Left forelimb (tissue), 1 donor: ENCODE measurements at regions not wholly inside any gene's neighbourhood (a gene's known extent, or its start where the extent isn't known, plus 50 kb on each side); places are given as distances from the start of the nearest gene placed in this dataset.

Experiments
- DNase-seq: peaks from one replicate; pipeline ENCODE4 v3.0.0-alpha.2; 2018; ENCODE audit warnings: low spot score

DNA sequence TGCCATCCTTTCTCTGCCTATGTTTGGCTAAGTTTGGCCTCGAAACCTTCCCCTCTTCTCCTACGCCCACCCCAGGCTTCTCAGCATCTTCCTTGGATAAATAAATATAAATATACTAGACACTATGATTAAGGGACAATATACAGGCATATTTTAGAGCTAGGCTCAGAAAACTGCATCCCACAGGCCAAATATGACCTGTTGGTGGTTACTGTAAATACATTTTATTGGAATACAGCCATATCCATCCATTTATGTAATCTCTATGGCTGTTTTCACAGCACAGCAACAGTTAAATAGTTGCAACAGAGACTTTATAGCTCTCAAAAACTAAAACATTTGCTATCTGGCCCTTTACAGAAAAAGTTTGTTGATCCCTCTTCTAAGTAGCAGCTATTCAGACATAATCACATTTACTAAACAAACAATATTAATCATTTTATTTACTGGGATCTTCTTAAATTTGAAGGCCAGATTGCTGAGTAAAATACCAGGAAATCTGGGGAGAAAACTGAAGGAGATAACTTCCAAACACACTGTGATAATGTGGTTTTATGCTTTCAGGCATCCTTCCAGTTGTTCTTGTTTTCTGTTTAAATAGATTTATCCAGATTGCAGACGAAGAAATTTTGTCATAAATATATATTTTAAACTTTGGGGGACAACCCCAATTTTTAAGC lies 269.7 kb upstream of the THRB start:
- DNase-seq: no peak

DNA sequence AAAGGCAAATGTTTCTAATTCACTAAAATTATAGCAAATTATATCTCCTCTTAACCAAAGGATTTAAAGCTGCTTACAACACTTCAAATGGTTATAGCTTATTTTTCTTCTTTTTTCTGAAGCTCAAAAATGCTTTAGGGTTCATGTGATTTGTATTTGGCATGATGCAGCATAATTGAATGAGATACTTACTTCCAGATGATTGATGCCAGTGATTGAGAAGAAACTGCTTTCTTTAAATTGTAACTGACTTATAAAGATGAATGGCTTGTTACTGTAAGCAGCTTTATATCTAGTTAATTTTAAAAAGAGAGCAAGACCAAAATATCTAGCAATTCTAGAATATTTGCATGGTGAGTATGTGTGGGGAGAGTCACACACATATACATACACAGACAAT lies 270.7 kb upstream of the THRB start:
- DNase-seq: no peak

DNA sequence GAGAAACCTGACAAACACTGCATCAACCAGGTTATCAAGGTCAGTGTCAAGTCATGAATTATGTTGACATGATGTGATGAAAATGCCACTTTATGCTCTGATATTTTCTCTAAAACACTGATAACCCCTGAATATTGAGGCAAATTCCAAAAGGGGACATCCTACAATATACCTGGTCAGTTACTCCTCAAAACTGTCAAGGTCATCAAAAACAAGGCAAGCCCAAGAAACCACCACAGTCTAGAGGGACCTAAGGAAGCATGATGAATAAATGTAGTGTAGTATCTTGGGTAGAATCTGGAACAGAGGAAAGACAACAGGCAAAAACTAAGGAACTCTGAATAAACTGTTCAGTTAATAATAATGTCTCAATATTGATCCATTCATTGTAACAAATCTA lies 275.3 kb upstream of the THRB start:
- DNase-seq: no peak

DNA sequence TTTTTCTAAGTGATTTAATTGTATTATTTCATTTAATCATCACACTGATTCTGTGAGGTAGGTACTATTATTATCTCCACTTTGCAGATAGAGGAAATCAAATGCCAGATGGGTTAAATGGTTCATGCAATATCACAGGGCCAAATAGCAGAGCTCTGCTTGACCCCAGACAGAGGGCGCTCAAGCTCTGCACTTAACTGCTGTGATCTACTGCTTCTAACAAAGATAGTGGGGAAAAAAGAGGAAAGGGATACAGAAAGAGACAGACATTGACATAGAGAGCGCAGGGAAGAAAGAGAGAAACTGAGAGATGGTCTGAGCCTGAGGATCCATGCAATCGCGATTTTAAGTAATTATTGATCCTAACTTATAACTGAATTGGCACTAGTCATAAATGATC lies 279.1 kb upstream of the THRB start:
- peak; percentile 71 for DNase-seq

DNA sequence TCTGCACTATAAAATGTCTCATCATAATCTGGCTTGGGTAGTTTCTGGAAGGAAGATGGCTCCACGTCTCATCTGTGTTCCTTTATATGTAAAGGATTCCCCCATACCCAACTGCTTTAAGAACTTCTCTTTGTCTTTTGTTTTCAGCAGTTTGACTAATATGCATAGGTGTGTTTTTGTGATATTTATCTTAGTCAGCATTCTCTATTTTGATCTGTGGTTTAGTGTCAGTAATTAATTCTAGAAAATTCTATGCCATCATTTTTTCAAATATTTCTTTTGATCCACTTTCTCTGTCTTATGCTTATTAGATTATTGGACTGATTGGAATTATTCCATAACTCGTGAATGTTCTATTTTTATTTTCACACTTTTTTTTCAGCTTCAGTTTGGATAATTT lies 286.3 kb upstream of the THRB start:
- DNase-seq: no peak

DNA sequence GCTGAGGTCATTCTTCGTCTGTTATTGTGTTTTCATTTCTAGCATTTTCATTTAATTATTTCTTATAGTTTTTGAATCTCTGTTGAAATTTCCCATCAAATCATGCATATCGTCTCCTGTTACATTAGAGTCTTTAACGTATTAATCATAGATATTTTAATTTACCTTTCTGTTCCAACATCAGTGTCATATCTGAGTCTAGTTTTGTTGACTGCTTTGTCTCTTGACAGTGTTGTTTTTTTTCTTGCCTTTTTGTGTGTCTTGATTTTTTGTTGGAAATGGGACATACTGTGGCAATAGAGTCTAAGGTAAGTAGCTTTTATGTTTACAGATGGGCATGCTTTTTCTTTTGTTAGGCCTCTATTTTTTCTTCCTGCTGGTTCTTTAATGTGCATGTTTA lies 286.8 kb upstream of the THRB start:
- DNase-seq: no peak

DNA sequence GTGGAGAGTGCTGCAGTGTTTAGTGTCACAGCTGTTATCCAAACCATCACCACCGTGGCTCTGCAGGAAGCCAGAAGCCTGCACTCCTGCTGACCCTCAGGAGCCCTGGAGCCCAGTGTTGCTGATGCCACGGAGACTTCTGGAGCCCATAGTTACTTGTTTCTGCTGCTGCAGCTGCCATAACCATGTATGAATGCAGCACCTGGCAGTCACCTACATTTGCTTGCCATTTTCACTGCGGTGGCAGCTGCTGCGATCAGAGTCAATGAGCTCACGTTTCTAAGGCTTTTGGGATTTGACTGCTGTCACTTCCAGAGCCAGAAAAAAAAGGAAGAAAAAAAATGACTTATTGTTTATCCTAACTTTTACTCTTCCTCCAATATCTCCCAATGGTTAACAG lies 299.2 kb upstream of the THRB start:
- no peak for DNase-seq

DNA sequence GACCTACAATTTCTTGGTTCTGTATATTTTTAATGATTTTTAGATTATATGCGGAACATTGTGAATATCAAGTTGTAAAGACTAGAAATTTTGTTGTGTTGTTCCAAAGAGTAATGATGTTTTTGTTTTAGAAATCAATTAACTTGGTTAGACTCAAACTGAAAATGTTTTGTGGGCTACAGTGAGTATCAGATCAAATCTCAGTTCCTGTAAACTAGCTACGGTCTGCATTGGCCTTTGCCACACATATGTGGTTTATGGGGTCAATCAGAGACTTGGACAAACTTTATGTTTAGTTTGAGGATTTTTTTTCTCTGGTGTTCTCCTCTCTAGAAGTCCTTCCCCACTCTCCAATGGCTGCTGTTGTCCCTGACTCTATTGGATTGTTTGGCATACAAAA lies 308.0 kb upstream of the THRB start:
- DNase-seq: no peak

DNA sequence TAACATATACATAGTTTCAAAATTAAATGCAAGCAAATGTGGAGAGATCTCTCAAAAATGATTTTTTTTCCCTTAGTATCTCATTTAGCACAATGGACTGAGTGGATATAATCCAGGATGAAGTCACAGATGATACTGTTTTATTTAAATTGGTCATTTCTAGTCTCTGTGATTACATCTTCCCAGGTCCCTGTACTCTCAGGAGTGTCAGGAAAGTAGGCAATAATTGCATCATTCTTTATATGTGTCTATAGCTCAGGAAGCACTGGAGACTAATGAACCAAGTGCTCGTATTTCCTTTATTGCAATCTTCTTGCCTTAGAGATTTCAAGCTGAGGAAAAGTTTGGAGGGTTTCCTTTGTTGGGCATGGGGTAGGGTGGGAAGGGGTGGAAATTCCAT lies 309.4 kb upstream of the THRB start:
- no peak for DNase-seq

DNA sequence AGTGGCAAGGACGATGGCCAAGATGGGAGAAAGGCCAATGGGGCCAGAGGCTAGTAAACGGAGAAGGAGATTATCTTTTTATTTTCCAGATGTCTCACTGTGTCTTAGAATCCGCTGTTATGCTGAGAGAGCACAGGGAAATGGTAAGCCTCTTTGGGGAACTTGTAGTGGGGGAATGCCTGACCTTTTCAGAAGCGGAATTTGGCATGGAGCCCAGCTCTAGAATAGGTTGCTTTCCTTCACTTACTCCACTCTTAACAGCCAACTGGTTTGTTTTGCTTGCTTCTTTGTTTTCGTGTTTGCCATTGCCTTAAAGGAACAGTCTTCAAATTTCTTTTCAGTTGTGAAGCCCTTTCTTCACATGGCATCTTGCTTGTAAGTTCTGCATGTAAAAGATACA lies 316.2 kb upstream of the THRB start:
- DNase-seq: no peak

DNA sequence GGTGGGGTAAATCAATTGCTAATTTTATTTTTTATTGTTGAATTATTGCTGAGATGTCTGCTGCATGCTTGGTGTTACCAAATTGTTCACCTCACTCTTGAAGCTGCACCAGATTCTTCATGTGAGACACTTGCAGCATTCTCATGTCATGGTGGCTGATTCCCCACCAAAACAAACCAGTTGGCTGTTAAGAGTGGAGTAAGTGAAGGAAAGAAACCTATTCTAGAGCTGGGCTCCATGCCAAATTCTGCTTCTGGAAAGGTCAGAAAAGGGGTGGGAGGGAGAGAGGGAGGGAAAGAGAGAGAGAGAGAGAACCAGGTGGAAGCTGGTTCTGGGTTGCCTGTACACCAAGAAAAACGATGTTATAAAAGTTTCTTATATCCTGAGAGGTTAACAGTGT lies 317.5 kb upstream of the THRB start:
- no peak for DNase-seq

DNA sequence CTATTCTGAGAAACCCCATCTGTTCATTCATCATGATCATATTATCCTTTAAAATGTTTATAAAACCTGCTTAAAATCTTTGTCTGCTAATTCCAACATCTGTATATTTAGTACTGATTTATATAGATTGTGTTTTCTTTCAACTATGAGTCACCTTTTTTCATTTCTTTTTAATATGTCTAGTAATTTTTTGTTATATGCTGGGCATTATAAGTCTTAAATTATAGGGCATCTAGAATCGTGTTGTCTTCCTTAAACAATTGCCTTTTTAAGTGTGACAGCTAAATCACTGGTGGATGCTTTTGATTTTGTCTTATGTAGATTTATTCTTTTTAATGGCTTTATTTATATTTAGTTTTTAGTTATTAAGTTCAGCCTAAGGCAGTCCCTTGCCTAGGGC lies 323.4 kb upstream of the THRB start:
- DNase-seq: no peak

DNA sequence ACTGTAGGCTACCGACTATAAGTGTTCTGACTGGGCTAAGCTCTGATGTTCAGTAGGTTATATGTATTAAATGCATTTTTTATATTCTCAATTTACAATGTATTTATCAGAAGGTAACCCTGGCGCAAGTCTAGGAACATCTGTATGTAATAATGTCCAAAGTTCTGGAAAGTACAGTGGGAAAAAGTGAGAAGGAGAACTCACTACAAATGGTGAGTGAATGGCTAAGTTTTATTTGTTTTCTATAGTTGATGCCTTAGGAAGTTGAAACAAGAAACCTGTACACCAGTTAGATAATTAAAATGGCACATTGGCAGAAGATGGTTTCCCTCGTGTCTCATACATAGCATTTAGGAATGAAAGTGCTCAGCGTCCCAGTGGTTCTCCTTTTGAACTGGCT lies 333.4 kb upstream of the THRB start:
- no peak for DNase-seq

DNA sequence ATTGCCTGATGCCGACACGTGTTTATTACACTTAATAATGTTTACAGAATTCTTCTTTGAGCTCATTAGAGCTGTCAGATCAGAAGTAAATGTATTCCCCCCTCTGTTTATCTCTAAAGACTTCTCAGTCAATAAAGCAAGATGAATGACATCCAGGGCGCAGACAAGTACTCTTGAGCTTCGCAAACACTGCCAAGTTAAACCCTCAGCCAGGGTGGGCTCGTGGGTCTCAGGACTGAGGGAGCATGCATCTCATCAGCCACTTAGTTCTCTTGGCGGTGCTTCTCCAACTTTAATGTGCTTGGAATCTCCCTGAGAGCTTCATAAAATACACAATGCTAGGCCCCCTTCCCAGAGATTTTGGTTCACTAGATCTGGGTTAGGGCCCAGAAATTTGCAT lies 333.9 kb upstream of the THRB start:
- no peak for DNase-seq

DNA sequence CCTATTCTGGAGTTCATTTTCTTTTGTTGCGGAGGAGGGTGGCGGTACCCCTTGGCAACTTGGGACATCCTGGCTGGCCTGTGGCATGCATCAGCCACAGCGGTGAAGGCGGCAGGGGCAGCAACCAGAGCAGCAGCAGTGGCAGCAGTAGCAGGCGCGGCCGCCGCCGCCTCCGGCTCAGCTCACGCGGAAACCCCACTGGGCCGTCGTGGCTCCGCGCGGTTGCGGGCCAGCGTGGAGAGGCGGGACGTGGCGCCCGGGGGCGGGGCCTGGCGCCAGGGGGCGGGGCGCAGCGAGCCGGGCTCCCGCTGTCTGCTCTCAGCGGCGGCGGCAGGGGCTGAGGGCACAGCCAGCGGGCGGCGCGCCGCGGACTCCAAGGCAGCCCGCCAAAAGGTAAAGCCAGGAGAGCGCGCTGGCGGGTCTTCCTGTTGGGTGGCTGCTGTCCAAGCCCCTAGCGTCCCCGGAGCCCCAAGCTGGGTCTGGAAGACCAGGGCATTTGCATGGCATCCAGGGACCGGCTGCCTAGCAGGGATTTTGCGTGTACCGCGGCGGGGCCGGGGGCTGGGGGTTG lies 334.4 kb upstream of the THRB start:
- peak; percentile 77 for DNase-seq

DNA sequence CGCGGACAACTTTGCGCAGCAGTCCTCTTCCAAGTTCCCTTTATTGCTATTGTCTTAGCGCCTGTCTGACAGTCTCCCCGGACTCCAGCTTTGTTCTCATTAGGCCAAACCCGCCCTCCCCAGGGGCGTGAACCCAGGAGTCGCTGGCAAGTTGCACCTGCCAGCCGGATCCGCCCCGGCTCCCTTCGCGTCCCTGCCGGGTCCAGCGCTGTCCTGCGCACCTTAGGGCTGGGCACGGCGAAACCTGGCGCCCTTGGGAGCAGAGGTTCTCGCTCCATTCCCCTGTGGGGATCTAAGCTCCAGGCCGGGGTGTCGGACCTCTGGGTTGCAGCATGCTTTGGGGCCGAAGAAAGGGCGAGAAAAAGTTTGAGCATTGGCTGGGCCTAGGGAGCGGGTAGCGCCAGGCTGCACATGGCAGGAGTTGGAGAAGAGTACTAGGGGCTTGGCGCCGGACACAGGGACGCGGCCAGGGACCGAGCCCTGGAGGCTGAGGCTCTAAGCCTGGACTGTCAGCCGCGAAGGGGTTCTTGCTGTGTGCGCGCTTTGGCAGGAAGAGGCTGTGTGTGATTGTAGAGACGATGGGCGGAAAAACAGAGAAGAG lies 335.1 kb upstream of the THRB start:
- peak; percentile 65 for DNase-seq

DNA sequence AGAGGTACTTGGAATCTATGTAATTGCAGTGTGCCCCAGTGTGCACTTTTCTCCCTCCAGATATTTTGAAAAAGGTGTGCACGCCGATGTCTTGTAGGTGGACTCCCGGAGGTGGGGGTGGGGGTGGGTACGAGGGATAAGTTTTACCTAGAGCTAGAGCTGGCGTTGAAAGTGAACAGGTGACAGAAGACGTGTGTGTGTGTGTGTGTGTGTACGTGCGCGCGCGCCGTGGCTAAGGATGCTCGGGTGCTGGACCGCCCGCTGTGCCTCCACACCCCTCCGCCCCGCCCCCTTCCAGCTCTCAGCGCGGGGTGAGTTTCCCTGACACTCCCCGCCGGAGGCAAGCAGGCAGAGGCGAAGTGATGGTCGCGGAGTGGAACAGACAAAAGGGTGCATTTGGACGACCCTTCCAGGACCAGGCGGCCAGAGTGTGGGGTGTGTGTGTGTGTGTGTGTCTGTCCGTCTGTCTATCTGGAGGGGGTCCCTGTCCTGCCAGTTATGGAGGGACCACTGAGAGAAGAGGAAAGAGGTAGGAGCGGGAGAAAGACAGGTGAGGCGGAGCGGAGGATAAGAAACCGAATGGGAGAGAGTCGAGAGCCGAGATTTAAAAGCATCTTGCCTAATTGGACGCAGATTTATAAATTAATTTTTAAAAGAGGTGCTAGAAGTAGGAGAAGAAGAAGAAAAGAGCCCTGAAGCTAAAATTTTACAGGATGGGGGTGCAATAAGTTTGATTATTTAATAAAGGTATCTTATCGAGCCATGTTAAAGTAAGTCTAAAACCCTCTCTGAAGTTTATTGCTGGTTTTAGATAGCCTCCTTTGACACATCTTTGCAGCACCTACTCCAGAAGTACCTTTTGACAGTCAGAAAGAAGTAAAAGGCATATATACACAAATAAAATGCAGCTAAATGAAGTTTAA lies 335.8 kb upstream of the THRB start:
- DNase-seq: peak; percentile 70

DNA sequence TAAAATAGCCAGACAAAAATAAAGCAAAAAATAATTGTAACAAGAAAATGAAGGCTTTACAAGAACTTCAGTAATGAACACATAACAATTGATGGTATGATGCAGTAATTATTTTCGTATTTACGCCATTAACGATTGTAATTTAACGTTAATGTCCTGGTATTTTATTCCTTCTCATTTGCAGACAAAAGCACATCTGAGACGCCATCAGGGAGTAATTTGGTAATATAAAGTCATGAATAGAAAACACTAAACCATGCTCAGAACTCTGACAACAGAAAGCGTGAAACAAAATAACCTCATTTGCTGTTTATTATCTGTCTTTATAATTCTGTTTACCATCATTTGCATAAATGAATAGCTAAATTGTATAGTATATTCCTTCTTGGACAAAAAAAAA lies 336.6 kb upstream of the THRB start:
- DNase-seq: no peak

DNA sequence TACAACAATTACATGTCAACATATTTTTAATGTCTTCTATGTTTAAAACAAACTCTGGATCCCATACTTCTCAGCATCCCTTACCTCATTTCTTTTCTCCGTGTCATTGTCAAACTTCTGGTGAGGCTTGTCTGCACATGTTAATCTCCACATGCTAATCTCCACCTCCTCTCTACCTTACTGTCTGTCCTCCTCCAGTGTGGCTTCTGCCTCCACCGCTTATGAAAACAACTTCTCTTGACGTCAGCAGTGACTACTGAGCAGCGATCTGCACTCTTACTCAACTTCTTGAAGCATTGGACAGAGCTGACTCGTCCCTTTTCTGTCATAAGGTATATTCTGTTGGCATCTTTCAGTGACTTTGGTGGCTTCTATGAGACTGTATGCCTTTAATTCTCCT lies 338.2 kb upstream of the THRB start:
- no peak for DNase-seq

DNA sequence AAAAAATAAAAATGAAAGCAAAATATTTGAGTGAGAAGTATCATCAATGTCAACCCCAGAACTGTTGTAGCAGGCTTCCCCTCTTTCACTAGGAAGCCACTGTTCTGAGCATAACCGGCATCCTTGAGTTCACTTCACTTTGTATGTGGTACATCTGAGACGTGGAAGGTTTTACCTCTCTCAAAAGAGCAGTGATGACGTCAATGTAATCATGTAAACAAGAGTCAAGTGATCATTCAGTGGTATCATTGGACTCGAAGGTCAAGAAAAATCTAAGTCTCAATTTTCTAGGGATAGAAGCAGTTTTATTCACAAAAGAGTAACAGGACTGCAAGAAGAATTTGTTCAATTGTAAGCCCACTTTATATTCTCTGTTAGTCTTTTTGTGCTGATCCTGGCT lies 339.8 kb upstream of the THRB start:
- no peak for DNase-seq

DNA sequence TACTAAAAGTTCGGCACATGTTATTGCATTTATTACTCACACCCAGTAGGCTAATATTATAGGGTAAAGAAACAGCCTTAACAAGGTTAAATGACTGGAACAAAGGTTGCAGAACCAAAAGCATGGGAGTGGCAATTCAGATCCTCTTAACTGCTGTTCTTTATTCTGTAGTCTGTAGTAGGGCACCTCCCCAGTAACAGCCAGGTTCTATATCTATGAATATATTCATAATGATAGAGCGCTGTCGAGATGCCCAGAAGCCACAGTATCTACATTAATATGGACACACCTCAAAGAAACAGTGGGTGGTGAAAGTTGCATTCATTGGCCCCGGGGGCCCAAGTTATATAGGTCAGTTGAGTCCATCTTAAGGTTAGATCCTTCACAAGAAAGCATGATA lies 340.9 kb upstream of the THRB start:
- DNase-seq: no peak

DNA sequence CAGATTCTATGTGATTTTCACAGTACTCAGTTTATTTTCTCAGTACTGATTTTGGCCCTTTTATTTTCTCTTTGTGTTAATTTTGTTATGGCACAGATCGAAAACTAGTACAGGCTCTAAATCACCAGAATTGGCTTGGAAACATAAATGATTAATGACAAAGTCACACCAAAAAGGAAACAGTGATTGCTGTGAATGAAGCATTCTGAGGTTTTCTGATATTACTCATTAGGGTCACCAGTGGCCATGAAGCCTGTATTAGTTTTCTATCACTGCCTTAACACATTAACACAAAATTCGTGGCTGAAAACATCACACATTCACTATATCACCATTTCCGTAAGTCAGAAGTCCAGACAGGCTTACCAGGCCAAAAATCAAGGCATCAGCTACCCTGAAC lies 343.0 kb upstream of the THRB start:
- no peak for DNase-seq

DNA sequence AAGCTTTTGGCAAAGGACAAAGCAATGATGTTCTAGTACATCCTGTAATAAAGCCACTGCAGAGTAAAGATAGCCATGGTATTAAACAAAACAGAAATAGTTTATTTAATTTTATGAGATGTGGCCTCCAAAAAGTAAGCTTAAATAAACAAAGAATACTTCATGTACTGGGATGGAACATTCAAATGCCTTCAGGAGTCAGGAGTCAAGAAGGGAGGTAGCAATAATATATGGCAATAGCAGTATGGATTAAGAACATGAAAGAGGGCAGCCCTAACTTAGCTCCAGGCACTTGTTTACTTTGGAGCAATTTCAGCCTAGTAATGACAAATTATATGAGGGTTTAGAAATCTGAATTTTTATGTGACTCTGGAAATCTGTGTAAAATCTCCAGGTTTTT lies 343.9 kb upstream of the THRB start:
- DNase-seq: no peak
